Coronary artery (tissue), 2 donors: ENCODE measurements at regions not wholly inside any gene's neighbourhood (a gene's known extent, or its start where the extent isn't known, plus 50 kb on each side); places are given as distances from the start of the nearest gene placed in this dataset.

Experiments
- DNase-seq: peaks from one replicate; pipeline ENCODE4 v3.0.0-alpha.2; 2017; ENCODE audit warnings: low spot score
- H3K27ac ChIP-seq, 2 donors: fragments of 200-600 bp; sonication (generic); one replicate each; pipeline ENCODE4 v1.5.1; 2016 to 2019
- H3K4me3 ChIP-seq: fragments of 200-600 bp; sonication (generic); 2 replicates; pipeline ENCODE4 v1.5.1; 2016; ENCODE audit warnings: mild to moderate bottlenecking, moderate library complexity
- CTCF ChIP-seq: fragments of 200-600 bp; sonication (generic); IDR thresholded peaks from one replicate; pipeline ENCODE4 v1.5.1; 2019; ENCODE audit warnings: antibody characterized with exemption

- no peak overlapping the region for H3K4me3 ChIP-seq
- H3K27ac ChIP-seq: no peak overlapping the region
- no peak for DNase-seq
- TF ChIP-seq CTCF: no peak
Observed at GRCh38 chr18:76685402-76685801, 137.0 kb upstream of the ZNF236 start.

DNA sequence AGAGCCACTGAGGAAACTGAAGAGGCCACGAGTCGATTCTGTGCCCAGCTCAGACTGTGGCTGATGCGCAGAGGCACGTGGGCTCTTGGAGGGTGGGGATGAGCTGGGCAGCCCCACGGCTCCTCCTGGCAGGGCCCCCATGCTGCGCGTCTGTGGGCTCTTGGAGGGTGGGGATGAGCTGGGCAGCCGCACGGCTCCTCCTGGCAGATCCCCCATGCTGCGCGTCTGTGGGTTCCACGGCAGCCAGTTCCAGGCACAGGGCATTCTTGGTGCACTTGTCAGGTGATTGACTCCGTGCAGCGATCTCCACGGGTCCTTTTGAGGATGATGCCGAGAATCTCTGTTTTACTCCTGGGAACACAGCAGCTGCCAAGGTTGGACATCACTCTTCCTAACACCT lies 138.1 kb upstream of the ZNF236 start:
- Histone ChIP-seq H3K4me3 (no peak overlapping the region), H3K27ac (no peak overlapping the region)
- no peak for TF ChIP-seq CTCF
- no peak for DNase-seq

GRCh38 chr18:76679945-76680344 lies 142.4 kb upstream of the ZNF236 start:
- DNase-seq: no peak
- no peak overlapping the region for H3K27ac ChIP-seq
- no peak overlapping the region for H3K4me3 ChIP-seq
- TF ChIP-seq CTCF: no peak

GRCh38 chr18:76679259-76679658 lies 143.1 kb upstream of the ZNF236 start:
- no peak for TF ChIP-seq CTCF
- Histone ChIP-seq H3K4me3 (no peak overlapping the region), H3K27ac (no peak overlapping the region)
- DNase-seq: no peak

GRCh38 chr18:76678248-76678647 lies 144.1 kb upstream of the ZNF236 start:
- Histone ChIP-seq H3K27ac (no peak overlapping the region), H3K4me3 (no peak overlapping the region)
- no peak for DNase-seq
- TF ChIP-seq CTCF: no peak

DNA sequence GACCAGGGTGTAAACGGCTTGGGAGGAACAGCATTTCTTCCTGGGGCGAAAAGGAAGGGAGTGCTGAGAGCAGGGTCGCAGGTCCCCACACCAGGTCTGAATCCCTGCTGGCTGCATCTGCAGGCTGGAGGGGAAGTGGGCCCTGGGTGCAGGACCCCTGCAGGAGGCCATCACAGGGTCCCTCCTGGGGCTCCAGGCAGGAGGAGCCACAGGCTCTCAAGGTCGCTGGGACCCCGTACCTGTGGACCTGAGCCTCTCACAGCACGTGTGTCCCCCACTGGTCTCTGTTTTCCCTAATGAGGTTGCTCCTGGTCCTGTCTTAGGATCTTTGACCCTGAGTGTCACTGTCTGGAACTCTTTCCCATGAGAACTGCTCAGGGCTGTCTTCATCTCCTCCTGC lies 147.8 kb upstream of the ZNF236 start:
- Histone ChIP-seq H3K27ac (no peak overlapping the region), H3K4me3 (no peak overlapping the region)
- TF ChIP-seq CTCF: no peak
- DNase-seq: no peak

DNA sequence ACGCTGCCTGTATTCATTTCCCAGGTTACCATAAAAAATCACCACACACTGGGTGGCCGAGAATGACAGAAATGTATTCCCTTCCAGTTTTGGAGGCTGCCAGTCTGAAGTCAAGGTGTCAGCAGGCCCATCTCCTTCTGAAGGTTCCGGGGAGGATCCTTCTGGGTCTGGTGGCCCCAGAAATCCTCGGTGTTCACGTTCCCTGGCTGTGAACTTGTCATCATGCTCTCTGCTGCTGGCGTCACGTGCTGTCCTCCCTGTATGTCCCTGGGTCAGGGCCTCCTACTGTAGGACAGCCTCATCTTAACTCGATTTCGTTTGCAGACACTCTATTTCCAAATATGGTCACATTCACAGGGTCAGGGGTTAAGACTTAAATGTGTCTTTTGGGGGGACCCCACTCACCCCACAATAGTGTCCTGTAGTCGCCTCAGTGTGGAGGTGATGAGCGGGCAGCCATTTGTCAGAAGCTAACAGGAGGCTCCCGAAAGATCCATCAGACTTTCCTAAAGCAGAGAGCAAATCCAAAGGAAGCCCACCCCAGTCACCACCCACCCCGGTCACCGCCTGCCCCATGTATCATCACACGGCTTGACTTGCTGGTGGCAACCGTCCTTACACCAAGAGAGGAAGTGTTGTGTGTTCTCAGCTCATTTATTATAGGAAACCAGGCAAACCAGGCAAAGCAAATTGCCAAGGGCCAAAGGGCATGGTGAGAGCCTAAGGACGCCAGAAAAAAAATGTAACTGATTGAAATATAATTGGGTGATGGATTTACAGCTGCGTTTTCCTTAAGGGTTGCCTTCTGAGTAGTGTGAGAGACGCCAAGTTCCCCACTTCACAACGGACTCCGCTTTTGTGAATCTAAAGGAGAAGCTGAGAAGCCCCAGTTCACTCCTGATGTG lies 148.8 kb upstream of the ZNF236 start:
- Histone ChIP-seq H3K4me3 (no peak overlapping the region), H3K27ac (no peak overlapping the region)
- no peak for TF ChIP-seq CTCF
- DNase-seq: no peak
